ENCODE measurements at regions not wholly inside any gene's neighbourhood (a gene's known extent, or its start where the extent isn't known, plus 50 kb on each side); places are given as distances from the start of the nearest gene placed in this dataset.

- TF ChIP-seq AKNA (CRISPR knock-in tag; IDR thresholded peaks at IDR 0.05; ENCODE audit: borderline replicate concordance) (no peak), ZNF616 (CRISPR knock-in tag; IDR thresholded peaks at IDR 0.05; ENCODE audit: low read depth) (no peak), SP1 (IDR thresholded peaks at IDR 0.05) (no peak), SP1 (CRISPR knock-in tag; IDR thresholded peaks at IDR 0.05) (no peak), ZNF800 (CRISPR knock-in tag; IDR thresholded peaks at IDR 0.05) (no peak), PTBP1 (IDR thresholded peaks at IDR 0.05; ENCODE audit: low read depth, low read length, poor library complexity, severe bottlenecking) (no peak), ZNF496 (CRISPR knock-in tag; IDR thresholded peaks at IDR 0.05; ENCODE audit: insufficient replicate concordance) (no peak), SNAPC2 (CRISPR knock-in tag; IDR thresholded peaks at IDR 0.05) (no peak), HNRNPLL (IDR thresholded peaks at IDR 0.05; ENCODE audit: low read depth, low read length, poor library complexity, severe bottlenecking) (no peak), ZBTB37 (CRISPR knock-in tag; IDR thresholded peaks at IDR 0.05) (no peak), TARDBP (CRISPR knock-in tag; IDR thresholded peaks at IDR 0.05) (no peak), ZNF276 (CRISPR knock-in tag; IDR thresholded peaks at IDR 0.05; ENCODE audit: low read depth) (no peak), DBP (CRISPR knock-in tag; IDR thresholded peaks at IDR 0.05; ENCODE audit: not compliant biosample characterization) (no peak), ARHGAP35 (CRISPR knock-in tag; IDR thresholded peaks at IDR 0.05; ENCODE audit: borderline replicate concordance) (no peak), ZFP36 (IDR thresholded peaks at IDR 0.05; ENCODE audit: borderline replicate concordance, low read depth, low read length, partially characterized antibody) (no peak)
Observed at GRCh38 chr14:95389471-95390011, 69.8 kb upstream of the CLMN start (continued).

Measured in HepG2 (cell line).